ENCODE measurements at regions not wholly inside any gene's neighbourhood (a gene's known extent, or its start where the extent isn't known, plus 50 kb on each side); places are given as distances from the start of the nearest gene placed in this dataset.

DNA sequence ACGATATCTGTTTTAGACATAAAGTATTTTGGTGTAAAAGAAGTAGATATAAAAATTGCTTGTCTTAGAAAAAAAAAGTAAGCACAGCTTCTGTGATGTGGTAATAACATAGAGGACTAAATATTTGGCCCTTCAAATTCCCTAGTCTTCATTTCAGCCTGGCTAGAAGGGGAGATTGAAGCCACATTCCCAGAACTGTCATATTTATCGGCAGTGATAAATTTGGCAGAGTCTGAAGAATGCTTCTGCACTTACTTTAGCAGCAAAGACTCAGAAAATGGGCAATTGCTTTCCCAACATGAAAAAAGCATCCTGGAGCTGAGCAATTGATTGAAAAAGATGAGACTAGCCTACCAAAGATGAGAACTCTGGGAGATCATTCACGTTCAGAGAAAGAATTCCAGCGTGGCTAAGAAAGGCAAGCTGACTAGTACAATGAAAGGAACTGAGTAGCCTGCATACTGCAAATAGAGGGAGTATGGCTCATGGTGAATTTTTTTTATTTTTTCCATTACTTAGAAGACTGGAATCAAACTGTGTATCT is 278.7 kb upstream of the KLHL29 start:
- no peak overlapping the region for H3K4me2 ChIP-seq (ENCODE audit: low read length)
- TF ChIP-seq, protein P1, sequence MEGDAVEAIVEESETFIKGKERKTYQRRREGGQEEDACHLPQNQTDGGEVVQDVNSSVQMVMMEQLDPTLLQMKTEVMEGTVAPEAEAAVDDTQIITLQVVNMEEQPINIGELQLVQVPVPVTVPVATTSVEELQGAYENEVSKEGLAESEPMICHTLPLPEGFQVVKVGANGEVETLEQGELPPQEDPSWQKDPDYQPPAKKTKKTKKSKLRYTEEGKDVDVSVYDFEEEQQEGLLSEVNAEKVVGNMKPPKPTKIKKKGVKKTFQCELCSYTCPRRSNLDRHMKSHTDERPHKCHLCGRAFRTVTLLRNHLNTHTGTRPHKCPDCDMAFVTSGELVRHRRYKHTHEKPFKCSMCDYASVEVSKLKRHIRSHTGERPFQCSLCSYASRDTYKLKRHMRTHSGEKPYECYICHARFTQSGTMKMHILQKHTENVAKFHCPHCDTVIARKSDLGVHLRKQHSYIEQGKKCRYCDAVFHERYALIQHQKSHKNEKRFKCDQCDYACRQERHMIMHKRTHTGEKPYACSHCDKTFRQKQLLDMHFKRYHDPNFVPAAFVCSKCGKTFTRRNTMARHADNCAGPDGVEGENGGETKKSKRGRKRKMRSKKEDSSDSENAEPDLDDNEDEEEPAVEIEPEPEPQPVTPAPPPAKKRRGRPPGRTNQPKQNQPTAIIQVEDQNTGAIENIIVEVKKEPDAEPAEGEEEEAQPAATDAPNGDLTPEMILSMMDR (IDR thresholded peaks at IDR 0.05; ENCODE audit: low read depth, low read length, poor library complexity, severe bottlenecking) = no peak
- no peak for TF ChIP-seq EZH2phosphoT487 (IDR thresholded peaks at IDR 0.05; ENCODE audit: borderline replicate concordance, low read length)
- no peak overlapping the region for H3K27ac ChIP-seq (ENCODE audit: low read depth, low read length)
- no peaks in the 10 kb centered on the region for H3K27me3 ChIP-seq (ENCODE audit: control insufficient read depth, low read length)
- no peaks in the 10 kb centered on the region for H3K79me2 ChIP-seq (ENCODE audit: control insufficient read depth, low read length)
- H3K9me3 ChIP-seq (ENCODE audit: control insufficient read depth, insufficient read depth, low read length) = no peaks in the 10 kb centered on the region
- H3K36me3 ChIP-seq (ENCODE audit: control insufficient read depth, low read length) = no peaks in the 10 kb centered on the region
- H3K4me3 ChIP-seq (ENCODE audit: low read length) = no peak overlapping the region
- no peaks in the 10 kb centered on the region for H4K20me1 ChIP-seq (ENCODE audit: control insufficient read depth, insufficient read depth, low read depth, low read length)
- no peaks in the 10 kb centered on the region for H3K9me2 ChIP-seq (replicated peaks; ENCODE audit: control insufficient read depth, low read length)
- H3F3A ChIP-seq (ENCODE audit: control insufficient read depth, insufficient read depth) = no peaks in the 10 kb centered on the region
- no peaks in the 10 kb centered on the region for H3K4me1 ChIP-seq (ENCODE audit: control insufficient read depth, low read length)

DNA sequence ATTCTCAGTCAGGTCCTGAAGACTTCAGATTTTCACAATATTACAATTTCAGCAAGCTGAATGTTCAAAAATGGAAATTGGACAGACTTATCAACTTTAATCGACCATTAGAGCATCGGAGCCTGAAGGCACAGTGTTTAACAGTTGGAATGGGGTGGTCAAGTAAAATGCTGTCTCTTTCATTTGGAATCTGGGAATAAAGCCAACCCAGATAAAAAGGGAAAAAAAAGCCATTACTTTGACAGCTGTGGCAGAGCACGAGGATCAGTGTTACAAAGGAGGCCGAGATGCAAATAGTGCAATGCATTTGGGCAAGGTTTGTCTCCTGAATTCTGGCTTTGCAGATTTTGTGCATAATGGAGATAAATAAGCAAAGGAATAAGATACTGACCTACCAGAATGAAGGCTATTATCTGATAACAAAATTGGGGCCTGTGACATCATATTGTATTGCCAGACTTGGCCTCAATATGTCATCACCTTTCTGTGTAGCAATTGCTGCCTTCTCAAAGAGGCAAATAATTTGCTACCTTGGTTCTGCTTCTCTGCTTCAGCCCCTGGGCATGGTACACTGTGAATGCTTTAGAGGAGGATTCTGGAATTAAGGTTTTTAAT is 277.5 kb upstream of the KLHL29 start:
- no peak overlapping the region for H3K4me2 ChIP-seq (ENCODE audit: low read length)
- no peaks in the 10 kb centered on the region for H3K9me2 ChIP-seq (replicated peaks; ENCODE audit: control insufficient read depth, low read length)
- H3K4me3 ChIP-seq (ENCODE audit: low read length) = no peak overlapping the region
- no peaks in the 10 kb centered on the region for H3F3A ChIP-seq (ENCODE audit: control insufficient read depth, insufficient read depth)
- H3K9me3 ChIP-seq (ENCODE audit: control insufficient read depth, insufficient read depth, low read length) = no peaks in the 10 kb centered on the region
- no peaks in the 10 kb centered on the region for H3K4me1 ChIP-seq (ENCODE audit: control insufficient read depth, low read length)
- no peaks in the 10 kb centered on the region for H3K79me2 ChIP-seq (ENCODE audit: control insufficient read depth, low read length)
- H3K36me3 ChIP-seq (ENCODE audit: control insufficient read depth, low read length) = no peaks in the 10 kb centered on the region
- no peak overlapping the region for H3K27ac ChIP-seq (ENCODE audit: low read depth, low read length)
- H4K20me1 ChIP-seq (ENCODE audit: control insufficient read depth, insufficient read depth, low read depth, low read length) = no peaks in the 10 kb centered on the region
- TF ChIP-seq, protein P1 (IDR thresholded peaks at IDR 0.05; ENCODE audit: low read depth, low read length, poor library complexity, severe bottlenecking) = no peak
- no peak for TF ChIP-seq EZH2phosphoT487 (IDR thresholded peaks at IDR 0.05; ENCODE audit: borderline replicate concordance, low read length)
- H3K27me3 ChIP-seq (ENCODE audit: control insufficient read depth, low read length) = no peaks in the 10 kb centered on the region

DNA sequence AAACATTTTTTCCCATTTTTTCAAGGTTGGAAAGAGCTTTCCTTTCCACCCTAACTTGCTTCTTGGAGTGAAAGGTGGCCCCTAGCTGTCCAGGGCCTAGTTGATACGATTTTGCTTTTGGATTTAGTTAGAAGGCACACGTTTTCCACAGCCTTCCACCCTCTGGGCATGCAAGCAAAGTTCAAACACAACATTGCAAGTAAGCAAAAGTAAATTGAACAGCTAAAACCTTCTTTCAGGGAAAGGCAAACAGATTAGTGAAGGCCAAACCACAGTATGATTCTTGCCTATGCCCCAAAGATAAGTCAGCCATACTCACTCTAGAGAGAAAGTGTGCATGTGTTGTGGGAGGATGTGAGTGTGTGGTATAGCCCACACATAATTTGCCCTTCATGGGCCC is 273.7 kb upstream of the KLHL29 start:
- no peak overlapping the region for H3K4me3 ChIP-seq (ENCODE audit: low read length)
- no peak overlapping the region for H3K4me2 ChIP-seq (ENCODE audit: low read length)
- no peaks in the 10 kb centered on the region for H4K20me1 ChIP-seq (ENCODE audit: control insufficient read depth, insufficient read depth, low read depth, low read length)
- no peak overlapping the region for H3K27ac ChIP-seq (ENCODE audit: low read depth, low read length)
- no peaks in the 10 kb centered on the region for H3K79me2 ChIP-seq (ENCODE audit: control insufficient read depth, low read length)
- H3K9me3 ChIP-seq (ENCODE audit: control insufficient read depth, insufficient read depth, low read length) = no peaks in the 10 kb centered on the region
- no peaks in the 10 kb centered on the region for H3K4me1 ChIP-seq (ENCODE audit: control insufficient read depth, low read length)
- H3K27me3 ChIP-seq (ENCODE audit: control insufficient read depth, low read length) = no peaks in the 10 kb centered on the region
- no peaks in the 10 kb centered on the region for H3K9me2 ChIP-seq (replicated peaks; ENCODE audit: control insufficient read depth, low read length)
- H3F3A ChIP-seq (ENCODE audit: control insufficient read depth, insufficient read depth) = no peaks in the 10 kb centered on the region
- H3K36me3 ChIP-seq (ENCODE audit: control insufficient read depth, low read length) = no peaks in the 10 kb centered on the region
- TF ChIP-seq, protein P1 (IDR thresholded peaks at IDR 0.05; ENCODE audit: low read depth, low read length, poor library complexity, severe bottlenecking) = no peak
- no peak for TF ChIP-seq EZH2phosphoT487 (IDR thresholded peaks at IDR 0.05; ENCODE audit: borderline replicate concordance, low read length)
